ENCODE measurements at regions not wholly inside any gene's neighbourhood (a gene's known extent, or its start where the extent isn't known, plus 50 kb on each side); places are given as distances from the start of the nearest gene placed in this dataset.
A peak's percentile ranks its signal among the peaks of the same experiment; 100 is the strongest.
"Not testable (repeated sequence)": the region's sequence is repeated elsewhere in the genome, so short reads cannot be mapped to it uniquely, and the experiment has no call there.

- no peak overlapping the region for H3K27ac ChIP-seq
- intact Hi-C loops (cut with DNase I; ENCODE audit: low total_unique reads) = no loop called here
Observed at GRCh38 chr2:64276417-64277095, 132.3 kb upstream of the PELI1 start.

GRCh38 chr2:64277101-64277849 is 133.1 kb upstream of the PELI1 start:
- no peaks in the 10 kb centered on the region for H3K27me3 ChIP-seq
- intact Hi-C loops (cut with DNase I; ENCODE audit: low total_unique reads) = no loop called here
- peaks cover 0 to 39% (median 14%) of the 10 kb centered on the region in 4 donors for H3K4me1 ChIP-seq
- H3K4me3 ChIP-seq = no peak overlapping the region
- TF ChIP-seq, protein P1, sequence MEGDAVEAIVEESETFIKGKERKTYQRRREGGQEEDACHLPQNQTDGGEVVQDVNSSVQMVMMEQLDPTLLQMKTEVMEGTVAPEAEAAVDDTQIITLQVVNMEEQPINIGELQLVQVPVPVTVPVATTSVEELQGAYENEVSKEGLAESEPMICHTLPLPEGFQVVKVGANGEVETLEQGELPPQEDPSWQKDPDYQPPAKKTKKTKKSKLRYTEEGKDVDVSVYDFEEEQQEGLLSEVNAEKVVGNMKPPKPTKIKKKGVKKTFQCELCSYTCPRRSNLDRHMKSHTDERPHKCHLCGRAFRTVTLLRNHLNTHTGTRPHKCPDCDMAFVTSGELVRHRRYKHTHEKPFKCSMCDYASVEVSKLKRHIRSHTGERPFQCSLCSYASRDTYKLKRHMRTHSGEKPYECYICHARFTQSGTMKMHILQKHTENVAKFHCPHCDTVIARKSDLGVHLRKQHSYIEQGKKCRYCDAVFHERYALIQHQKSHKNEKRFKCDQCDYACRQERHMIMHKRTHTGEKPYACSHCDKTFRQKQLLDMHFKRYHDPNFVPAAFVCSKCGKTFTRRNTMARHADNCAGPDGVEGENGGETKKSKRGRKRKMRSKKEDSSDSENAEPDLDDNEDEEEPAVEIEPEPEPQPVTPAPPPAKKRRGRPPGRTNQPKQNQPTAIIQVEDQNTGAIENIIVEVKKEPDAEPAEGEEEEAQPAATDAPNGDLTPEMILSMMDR (IDR thresholded peaks at IDR 0.05) = no peak
- no peak for DNase-seq
- no peaks in the 10 kb centered on the region for H3K9me3 ChIP-seq
- H3K27ac ChIP-seq = no peak overlapping the region
- no peaks in the 10 kb centered on the region for H3K36me3 ChIP-seq

More at GRCh38 chr2:64276417-64277095, 132.3 kb upstream of the PELI1 start:
- H3K36me3 ChIP-seq = no peaks in the 10 kb centered on the region
- no peaks in the 10 kb centered on the region for H3K27me3 ChIP-seq
- peaks cover 0 to 42% (median 16%) of the 10 kb centered on the region in 4 donors for H3K4me1 ChIP-seq
- no peaks in the 10 kb centered on the region for H3K9me3 ChIP-seq
- no peak overlapping the region for H3K4me3 ChIP-seq
- TF ChIP-seq, protein P1 (IDR thresholded peaks at IDR 0.05) = no peak
- DNase-seq = no peak

GRCh38 chr2:64280812-64281211 is 136.6 kb upstream of the PELI1 start:
- intact Hi-C loops (cut with DNase I; ENCODE audit: low total_unique reads); H3K9me3 ChIP-seq; H3K36me3 ChIP-seq; H3K27ac ChIP-seq; DNase-seq; H3K27me3 ChIP-seq; H3K4me3 ChIP-seq: not testable (repeated sequence)
- H3K4me1 ChIP-seq = peaks cover 0 to 28% (median 16%) of the 10 kb centered on the region in 4 donors

GRCh38 chr2:64283006-64283570 is 138.9 kb upstream of the PELI1 start:
- TF ChIP-seq, protein P1 (IDR thresholded peaks at IDR 0.05) = no peak
- Histone ChIP-seq H3K27ac (no peak overlapping the region), H3K27me3 (no peaks in the 10 kb centered on the region), H3K4me3 (no peak overlapping the region), H3K36me3 (no peaks in the 10 kb centered on the region), H3K4me1 (peaks cover 0 to 19% (median 14%) of the 10 kb centered on the region in 4 donors), H3K9me3 (no peaks in the 10 kb centered on the region)
- intact Hi-C loops (cut with DNase I; ENCODE audit: low total_unique reads) = no loop called here
- no peak for DNase-seq

DNA sequence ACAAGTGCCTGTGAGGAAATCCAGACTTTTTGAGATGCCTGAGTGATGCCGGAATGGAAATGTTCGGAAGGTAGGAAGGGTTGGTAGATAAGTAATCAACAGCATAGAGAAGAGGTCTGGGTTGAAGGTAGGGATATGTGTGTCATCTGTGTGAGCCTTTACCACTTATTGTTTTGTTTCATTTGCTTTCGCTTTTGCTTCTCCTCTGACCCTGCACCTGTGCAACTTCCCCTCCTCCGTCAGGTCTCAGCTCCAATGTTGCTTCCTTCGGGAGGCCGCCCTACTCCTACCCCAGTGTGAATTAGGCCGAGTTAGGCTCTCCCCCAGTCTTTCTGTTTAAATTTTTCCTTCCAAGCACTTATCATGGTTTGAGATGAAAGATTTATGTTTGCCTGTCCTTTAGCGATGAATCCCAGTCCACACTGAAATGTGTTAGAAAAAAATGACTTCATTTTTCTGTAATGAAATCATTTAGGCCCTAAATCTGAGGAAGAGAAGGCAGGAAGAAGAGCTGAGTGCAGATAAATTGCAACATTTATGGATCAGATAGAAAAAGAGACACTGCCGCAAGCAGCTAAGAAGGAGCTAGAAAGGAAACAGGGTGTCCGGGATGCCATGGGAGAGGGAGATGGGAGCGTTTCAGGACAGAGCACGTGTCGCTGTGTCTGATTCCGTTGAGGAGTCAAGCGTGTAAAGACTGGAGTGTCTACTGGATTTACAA is 139.6 kb upstream of the PELI1 start:
- DNase-seq = no peak
- peaks cover 0 to 26% (median 19%) of the 10 kb centered on the region in 4 donors for H3K4me1 ChIP-seq
- no peak overlapping the region for H3K4me3 ChIP-seq
- intact Hi-C loops (cut with DNase I; ENCODE audit: low total_unique reads) = no loop called here
- no peaks in the 10 kb centered on the region for H3K36me3 ChIP-seq
- no peaks in the 10 kb centered on the region for H3K27me3 ChIP-seq
- TF ChIP-seq, protein P1 (IDR thresholded peaks at IDR 0.05) = no peak
- H3K27ac ChIP-seq = peak overlapping the region in 1 of 2 donors; percentile 0
- H3K9me3 ChIP-seq = no peaks in the 10 kb centered on the region
